Gastroesophageal sphincter (tissue), 3 donors: ENCODE measurements at regions not wholly inside any gene's neighbourhood (a gene's known extent, or its start where the extent isn't known, plus 50 kb on each side); places are given as distances from the start of the nearest gene placed in this dataset.

ENCODE experiments used
- EP300 ChIP-seq: sonication (generic); formaldehyde crosslinking; IDR thresholded peaks from one replicate; pipeline ENCODE4 v1.6.1; 2017; ENCODE audit warnings: antibody characterized with exemption, mild to moderate bottlenecking
- TF ChIP-seq, protein P1 (sequence below), 4 experiments: fragments of 200-600 bp in 2 of 4; fragments of 450-650 bp in 2 of 4; sonication (generic) in 1 of 4; IDR thresholded peaks; one replicate each; pipeline ENCODE4 v1.5.1; 2017 to 2019; ENCODE audit warnings: antibody characterized with exemption in 4 of 4, mild to moderate bottlenecking in 2 of 4, moderate library complexity in 2 of 4

DNA sequence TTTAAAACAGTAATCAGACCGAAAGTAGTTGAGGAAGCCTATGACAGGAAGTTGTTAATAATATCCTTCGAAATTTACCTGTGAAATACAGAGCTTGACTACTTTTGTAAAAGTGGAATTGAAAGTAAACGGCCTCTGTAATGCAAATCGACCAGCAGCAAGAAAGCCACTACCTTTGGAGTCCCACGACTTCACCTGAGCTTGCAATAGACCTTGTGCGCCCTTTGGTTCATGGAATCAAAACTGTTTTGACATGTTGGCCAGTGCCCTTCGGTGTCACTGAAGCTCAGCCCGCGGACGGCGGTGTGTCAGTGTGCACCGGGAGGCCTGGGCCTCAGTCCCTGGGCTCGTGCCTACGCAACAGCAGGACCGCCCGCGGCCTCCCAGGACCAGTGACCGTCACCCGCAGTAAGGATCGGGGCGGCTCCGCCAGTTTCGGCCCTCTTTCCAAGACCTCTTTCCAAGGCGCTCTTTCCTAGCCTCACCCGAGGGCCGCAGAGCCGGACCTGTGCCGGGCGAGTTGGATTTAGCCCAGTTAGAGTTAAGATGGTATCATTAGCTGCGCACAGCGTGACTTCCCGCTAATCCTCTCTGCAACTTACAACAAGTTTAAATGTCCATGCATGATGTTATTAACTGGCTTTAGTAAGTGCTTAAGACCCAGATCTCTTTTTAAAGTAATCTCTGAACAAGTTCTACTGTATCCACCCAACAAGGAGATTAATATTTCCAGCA lies 223.3 kb downstream of the MEF2C start:
- TF ChIP-seq EP300: no peak
- TF ChIP-seq, protein P1, sequence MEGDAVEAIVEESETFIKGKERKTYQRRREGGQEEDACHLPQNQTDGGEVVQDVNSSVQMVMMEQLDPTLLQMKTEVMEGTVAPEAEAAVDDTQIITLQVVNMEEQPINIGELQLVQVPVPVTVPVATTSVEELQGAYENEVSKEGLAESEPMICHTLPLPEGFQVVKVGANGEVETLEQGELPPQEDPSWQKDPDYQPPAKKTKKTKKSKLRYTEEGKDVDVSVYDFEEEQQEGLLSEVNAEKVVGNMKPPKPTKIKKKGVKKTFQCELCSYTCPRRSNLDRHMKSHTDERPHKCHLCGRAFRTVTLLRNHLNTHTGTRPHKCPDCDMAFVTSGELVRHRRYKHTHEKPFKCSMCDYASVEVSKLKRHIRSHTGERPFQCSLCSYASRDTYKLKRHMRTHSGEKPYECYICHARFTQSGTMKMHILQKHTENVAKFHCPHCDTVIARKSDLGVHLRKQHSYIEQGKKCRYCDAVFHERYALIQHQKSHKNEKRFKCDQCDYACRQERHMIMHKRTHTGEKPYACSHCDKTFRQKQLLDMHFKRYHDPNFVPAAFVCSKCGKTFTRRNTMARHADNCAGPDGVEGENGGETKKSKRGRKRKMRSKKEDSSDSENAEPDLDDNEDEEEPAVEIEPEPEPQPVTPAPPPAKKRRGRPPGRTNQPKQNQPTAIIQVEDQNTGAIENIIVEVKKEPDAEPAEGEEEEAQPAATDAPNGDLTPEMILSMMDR (IDR thresholded peaks at IDR 0.05): no peak
